ENCODE measurements at regions not wholly inside any gene's neighbourhood (a gene's known extent, or its start where the extent isn't known, plus 50 kb on each side); places are given as distances from the start of the nearest gene placed in this dataset.

DNA sequence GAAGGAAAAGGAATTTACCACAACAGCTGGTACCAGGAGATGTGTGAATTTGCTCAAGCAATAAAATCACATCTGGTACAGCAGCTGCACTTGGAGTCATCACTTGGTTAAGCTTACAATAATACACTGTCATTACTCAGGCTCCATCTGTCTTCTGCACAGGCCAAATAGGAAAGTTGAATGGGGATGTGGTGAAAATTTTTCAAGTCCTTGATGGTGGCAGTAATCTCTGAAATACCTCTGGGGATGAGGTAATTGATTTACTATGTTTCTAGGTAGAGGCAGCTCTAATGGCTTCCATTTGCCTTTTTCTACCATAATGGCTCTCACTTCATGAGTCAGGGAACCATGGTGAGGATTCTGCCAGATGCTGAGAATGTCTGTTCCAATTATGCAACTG lies 206.8 kb upstream of the ATP10B start:
- TF ChIP-seq CTCF (optimal IDR thresholded peaks at IDR 0.05 in 1 of 3, IDR thresholded peaks at IDR 0.05 in 1 of 3, conservative IDR thresholded peaks at IDR 0.05 in 1 of 3; ENCODE audit: extremely low read depth in 1 of 3, insufficient read depth in 2 of 3, low read length in 3 of 3): no peak
- no peak for TF ChIP-seq EZH2 (IDR thresholded peaks at IDR 0.05; ENCODE audit: low read length)

All from keratinocyte (primary cell).